ENCODE measurements at regions not wholly inside any gene's neighbourhood (a gene's known extent, or its start where the extent isn't known, plus 50 kb on each side); places are given as distances from the start of the nearest gene placed in this dataset.

DNA sequence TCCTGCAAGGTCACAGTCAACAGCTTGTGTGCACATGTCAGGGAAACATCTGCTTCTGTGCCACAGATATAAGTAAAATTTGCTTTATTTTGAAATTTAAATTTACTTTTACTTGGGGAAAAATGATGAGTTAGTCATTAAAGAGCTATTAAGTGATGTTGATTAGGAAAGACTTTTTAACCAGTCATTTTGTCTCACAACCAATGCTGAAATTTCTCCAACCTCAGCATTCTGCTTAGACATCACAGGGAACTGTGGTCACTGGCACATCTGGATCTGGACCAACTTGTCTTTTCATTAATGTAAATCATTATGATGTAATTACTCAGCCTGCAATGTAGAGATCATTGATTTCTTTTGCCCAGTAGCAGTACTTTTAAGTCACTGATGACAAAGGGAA, 301.0 kb downstream of the TTLL7 start:
- TF ChIP-seq, protein P1, sequence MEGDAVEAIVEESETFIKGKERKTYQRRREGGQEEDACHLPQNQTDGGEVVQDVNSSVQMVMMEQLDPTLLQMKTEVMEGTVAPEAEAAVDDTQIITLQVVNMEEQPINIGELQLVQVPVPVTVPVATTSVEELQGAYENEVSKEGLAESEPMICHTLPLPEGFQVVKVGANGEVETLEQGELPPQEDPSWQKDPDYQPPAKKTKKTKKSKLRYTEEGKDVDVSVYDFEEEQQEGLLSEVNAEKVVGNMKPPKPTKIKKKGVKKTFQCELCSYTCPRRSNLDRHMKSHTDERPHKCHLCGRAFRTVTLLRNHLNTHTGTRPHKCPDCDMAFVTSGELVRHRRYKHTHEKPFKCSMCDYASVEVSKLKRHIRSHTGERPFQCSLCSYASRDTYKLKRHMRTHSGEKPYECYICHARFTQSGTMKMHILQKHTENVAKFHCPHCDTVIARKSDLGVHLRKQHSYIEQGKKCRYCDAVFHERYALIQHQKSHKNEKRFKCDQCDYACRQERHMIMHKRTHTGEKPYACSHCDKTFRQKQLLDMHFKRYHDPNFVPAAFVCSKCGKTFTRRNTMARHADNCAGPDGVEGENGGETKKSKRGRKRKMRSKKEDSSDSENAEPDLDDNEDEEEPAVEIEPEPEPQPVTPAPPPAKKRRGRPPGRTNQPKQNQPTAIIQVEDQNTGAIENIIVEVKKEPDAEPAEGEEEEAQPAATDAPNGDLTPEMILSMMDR (IDR thresholded peaks at IDR 0.05; ENCODE audit: low read depth, low read length), result no peak
- no peak for DNase-seq (ENCODE audit: extremely low read depth, low read depth)

DNA sequence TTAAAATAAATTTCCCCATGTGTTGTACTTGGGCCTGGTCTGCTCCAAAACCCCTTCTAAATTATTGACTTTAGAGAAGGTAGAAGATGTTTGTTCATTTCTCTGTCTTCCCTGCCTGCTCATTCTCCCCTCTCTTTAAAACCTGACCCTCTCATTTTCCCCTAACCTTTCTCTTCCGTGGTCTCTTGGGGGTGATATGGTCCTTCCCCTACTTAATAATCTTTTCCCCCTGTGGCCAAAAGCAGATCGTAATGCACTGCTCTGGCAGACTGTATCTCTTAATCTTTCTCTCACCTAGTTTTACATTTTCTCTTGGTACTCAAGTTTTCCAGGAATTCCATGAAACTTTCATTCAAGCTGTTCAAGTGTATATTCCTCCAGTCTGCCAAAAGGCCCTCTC, 301.7 kb downstream of the TTLL7 start:
- DNase-seq (ENCODE audit: extremely low read depth, low read depth), result no peak
- TF ChIP-seq, protein P1 (IDR thresholded peaks at IDR 0.05; ENCODE audit: low read depth, low read length), result no peak

DNA sequence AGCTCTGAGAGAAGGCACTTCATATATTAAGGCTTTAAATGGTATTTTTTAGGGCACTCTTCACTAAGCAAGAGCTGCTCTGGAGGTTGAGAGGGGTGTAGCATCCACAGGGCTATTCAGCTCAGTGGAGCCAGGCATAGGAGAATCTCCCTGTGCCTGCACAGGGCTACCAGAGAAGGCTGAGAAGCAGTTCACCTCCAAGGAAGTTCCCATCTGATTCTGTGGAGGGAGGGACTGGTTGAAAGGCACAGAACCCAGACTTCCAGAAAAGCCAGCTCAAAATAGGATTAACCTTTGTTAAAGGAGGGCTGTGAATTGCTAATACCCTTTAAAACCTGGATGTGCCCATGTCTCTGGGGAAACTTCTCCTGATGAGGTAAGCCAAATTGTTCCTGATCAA, 304.5 kb downstream of the TTLL7 start:
- TF ChIP-seq, protein P1 (IDR thresholded peaks at IDR 0.05; ENCODE audit: low read depth, low read length), result no peak
- DNase-seq (ENCODE audit: extremely low read depth, low read depth), result no peak

DNA sequence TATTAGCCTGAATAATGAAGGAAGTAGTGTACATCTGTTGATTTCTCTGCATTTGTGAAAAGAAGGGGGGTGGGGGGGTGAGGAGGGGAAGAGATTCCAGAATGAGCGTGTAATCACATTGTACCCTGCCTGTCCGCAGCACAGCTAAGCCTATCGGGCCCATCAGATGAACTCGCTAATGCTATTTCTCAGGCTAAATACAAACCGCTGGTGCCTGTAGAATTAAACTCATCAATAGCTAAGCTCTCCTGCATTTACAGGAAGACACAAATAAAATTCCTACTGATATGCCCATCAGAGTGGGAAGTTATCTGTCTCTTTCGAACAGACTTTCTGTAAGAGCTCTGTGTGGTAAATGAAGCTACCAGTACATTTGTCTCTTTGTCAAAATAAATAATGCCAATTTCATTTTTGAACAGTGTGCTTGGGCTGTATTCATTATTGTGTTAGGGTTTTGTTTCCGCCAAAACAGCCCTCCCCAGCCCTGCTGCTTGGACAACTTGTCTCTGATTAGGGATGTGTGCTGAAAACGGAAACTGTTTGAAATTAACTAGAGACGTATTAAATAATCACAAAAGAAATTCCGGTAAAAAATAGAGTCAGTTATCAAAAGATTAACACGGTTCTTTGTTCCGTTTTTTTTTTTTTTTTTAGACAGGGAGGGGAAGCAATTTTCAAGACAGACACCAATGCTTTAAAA, 305.4 kb downstream of the TTLL7 start:
- TF ChIP-seq, protein P1 (IDR thresholded peaks at IDR 0.05; ENCODE audit: low read depth, low read length), result no peak
- no peak for DNase-seq (ENCODE audit: extremely low read depth, low read depth)

DNA sequence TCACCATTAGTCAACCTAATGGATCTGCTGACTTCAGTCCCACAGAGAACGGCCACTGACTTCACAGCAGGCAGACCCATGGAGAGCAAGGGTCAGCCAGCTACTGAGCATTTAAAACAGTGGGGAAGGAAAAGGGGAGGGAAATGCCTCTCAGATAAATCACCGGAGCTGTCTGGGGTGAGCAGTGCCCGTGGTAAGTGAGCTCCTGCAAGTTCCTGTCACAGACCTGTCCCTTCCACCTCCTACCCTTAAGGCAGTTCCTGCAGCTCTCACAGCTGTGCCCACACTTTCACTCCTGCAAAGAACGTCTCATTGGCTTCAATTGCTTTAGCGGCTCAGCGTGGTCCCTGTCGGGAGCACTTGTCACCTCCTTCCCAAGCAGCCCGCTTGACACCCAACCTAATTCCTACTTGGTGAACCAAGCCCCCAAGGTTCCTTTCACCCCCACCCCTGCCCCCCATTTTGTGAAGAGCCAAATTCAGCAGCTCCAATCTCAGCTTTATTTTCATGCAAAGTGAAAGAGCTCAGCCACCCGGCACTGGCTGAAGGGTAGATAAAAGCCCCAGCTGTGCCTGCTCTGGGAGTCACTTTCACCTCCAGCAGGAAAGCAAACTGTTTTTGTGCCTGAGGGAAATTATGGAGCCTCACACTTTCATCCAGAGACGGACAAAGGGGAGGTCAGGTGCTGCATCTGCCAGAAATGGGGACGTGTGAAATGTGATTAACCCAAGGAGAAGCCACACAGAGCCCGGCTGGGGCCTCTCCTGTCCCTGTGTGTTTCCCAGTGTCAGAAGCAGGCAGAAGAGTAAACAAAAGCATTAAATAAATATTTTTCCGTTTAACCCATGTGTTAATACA, 306.2 kb downstream of the TTLL7 start:
- DNase-seq (ENCODE audit: extremely low read depth, low read depth), result no peak
- TF ChIP-seq, protein P1 (IDR thresholded peaks at IDR 0.05; ENCODE audit: low read depth, low read length), result no peak

DNA sequence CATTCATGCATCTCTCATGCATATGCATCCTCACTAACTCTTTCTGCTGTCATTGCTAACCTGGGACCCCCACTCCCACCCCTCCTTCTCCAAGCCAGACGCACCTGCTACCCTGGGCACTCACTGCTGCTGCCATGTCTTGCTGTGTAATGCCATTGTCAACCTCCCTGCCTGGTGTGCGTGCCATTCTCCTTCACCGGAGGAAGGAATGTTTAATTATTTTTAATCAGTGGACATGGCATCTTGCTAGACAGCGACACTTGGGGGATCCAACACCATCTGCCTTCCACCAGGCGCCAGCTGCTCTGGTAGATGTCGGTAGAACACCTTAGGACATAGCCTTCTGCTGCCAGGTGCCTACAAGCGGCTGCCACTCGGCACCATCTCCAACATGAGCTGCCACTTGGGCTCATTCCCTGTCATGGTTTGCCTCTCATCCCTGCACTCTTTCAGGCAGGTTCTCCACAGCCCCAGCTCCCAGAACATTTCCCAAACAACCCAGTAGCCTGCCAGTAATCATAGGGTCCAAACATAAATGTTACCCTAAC, 306.9 kb downstream of the TTLL7 start:
- no peak for DNase-seq (ENCODE audit: extremely low read depth, low read depth)
- TF ChIP-seq, protein P1 (IDR thresholded peaks at IDR 0.05; ENCODE audit: low read depth, low read length), result no peak

All from AG09319 (cell line).